Erythroblast (primary cell): ENCODE measurements at regions not wholly inside any gene's neighbourhood (a gene's known extent, or its start where the extent isn't known, plus 50 kb on each side); places are given as distances from the start of the nearest gene placed in this dataset.
"Not testable (repeated sequence)": the region's sequence is repeated elsewhere in the genome, so short reads cannot be mapped to it uniquely, and the experiment has no call there.

Source experiments
- GATA1 ChIP-seq: IDR thresholded peaks from 2 replicates; pipeline ENCODE4 v1.6.1; 2011; ENCODE audit warnings: low read depth, mild to moderate bottlenecking, control low read depth, low read length, moderate library complexity
- POLR2A ChIP-seq: IDR thresholded peaks from 2 replicates; pipeline ENCODE4 v1.6.1; 2011; ENCODE audit warnings: mild to moderate bottlenecking, low read length

DNA sequence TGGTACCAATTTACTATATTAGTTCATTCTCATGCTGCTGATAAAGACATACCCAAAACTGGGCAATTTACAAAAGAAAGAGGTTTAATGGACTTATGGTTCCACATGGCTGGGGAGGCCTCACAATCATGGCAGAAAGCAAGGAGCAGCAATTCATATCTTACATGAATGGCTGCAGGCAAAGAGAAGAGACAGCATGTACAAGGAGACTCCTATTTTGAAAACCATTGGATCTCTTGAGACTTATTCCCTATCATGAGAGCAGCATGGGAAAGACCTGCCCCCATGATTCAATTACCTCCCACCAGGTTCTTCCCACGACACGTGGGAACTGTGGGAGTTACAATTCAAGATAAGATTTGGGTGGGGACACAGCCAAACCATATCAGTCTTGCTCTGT, 200.5 kb downstream of the FCRL5 start:
- TF ChIP-seq POLR2A, GATA1: not testable (repeated sequence)
